GM23248 (cell line): ENCODE measurements at regions not wholly inside any gene's neighbourhood (a gene's known extent, or its start where the extent isn't known, plus 50 kb on each side); places are given as distances from the start of the nearest gene placed in this dataset.

Experiments
- EZH2 ChIP-seq: fragments of 200-600 bp; sonication (generic); IDR thresholded peaks from 2 replicates; pipeline ENCODE4 v1.6.1; 2018; ENCODE audit warnings: antibody characterized with exemption, mild to moderate bottlenecking; ENCODE audit not compliant: insufficient read depth, poor library complexity, severe bottlenecking
- EZH2phosphoT487 ChIP-seq: fragments of 200-600 bp; sonication (generic); IDR thresholded peaks from 2 replicates; pipeline ENCODE4 v1.6.1; 2018; ENCODE audit warnings: antibody characterized with exemption, moderate library complexity, mild to moderate bottlenecking, low read depth; ENCODE audit not compliant: insufficient read depth

GRCh38 chr16:13507530-13507929 lies 412.4 kb upstream of the ERCC4 start:
- TF ChIP-seq EZH2 (no peak), EZH2phosphoT487 (no peak)
